Colonic mucosa (tissue), 4 donors: ENCODE measurements at regions not wholly inside any gene's neighbourhood (a gene's known extent, or its start where the extent isn't known, plus 50 kb on each side); places are given as distances from the start of the nearest gene placed in this dataset.
"Not testable (repeated sequence)": the region's sequence is repeated elsewhere in the genome, so short reads cannot be mapped to it uniquely, and the experiment has no call there.

Source experiments
- DNase-seq: peaks from one replicate; pipeline ENCODE4 v3.0.0-alpha.2; 2020
- H3K27ac ChIP-seq: fragments of 200-600 bp; one replicate; pipeline ENCODE4 v1.8.0; 2021
- H3K27me3 ChIP-seq: fragments of 200-600 bp; one replicate; pipeline ENCODE4 v1.8.0; 2021
- H3K36me3 ChIP-seq: fragments of 200-600 bp; one replicate; pipeline ENCODE4 v1.8.0; 2021
- H3K4me1 ChIP-seq: fragments of 200-600 bp; one replicate; pipeline ENCODE4 v1.8.0; 2021; ENCODE audit warnings: mild to moderate bottlenecking
- H3K4me3 ChIP-seq: fragments of 200-600 bp; one replicate; pipeline ENCODE4 v1.8.0; 2021
- H3K9ac ChIP-seq, 2 donors: one replicate each; pipeline ENCODE4 v1.7.0; 2013; ENCODE audit warnings: control low read depth in 2 of 2, low read depth in 2 of 2, low read length in 2 of 2
- H3K9me3 ChIP-seq: fragments of 200-600 bp; one replicate; pipeline ENCODE4 v1.8.0; 2021
- CTCF ChIP-seq: fragments of 200-600 bp; IDR thresholded peaks from one replicate; pipeline ENCODE4 v1.8.0; 2022; ENCODE audit warnings: antibody characterized with exemption, mild to moderate bottlenecking
- intact Hi-C: fragments of 100-400 bp; cut with DNase I; formaldehyde crosslinking; loops from one replicate; pipeline ENCODE4 v1.14.1; 2022
- donor health status: healthy.
- donor health status: DM: no; HTN: no; CAD: no.
- donor health status: DM: no; HTN: no; CAD: no.

- Histone ChIP-seq H3K9me3 (no peaks in the 10 kb centered on the region), H3K27me3 (no peaks in the 10 kb centered on the region), H3K4me1 (no peaks in the 10 kb centered on the region), H3K4me3 (no peak overlapping the region), H3K9ac (no peak overlapping the region), H3K36me3 (no peaks in the 10 kb centered on the region), H3K27ac (no peak overlapping the region)
- no peak for TF ChIP-seq CTCF
- DNase-seq: no peak
- intact Hi-C loops: no loop called here
These were observed 80.3 kb downstream of the SKIDA1 start for GRCh38 chr10:21445163-21445562.

- Histone ChIP-seq H3K9me3 (no peaks in the 10 kb centered on the region), H3K27ac (no peak overlapping the region), H3K27me3 (no peaks in the 10 kb centered on the region), H3K4me1 (no peaks in the 10 kb centered on the region), H3K36me3 (no peaks in the 10 kb centered on the region), H3K9ac (no peak overlapping the region), H3K4me3 (no peak overlapping the region)
- no peak for TF ChIP-seq CTCF
- no peak for DNase-seq
- intact Hi-C loops: no loop called here
These were observed 83.9 kb downstream of the SKIDA1 start for GRCh38 chr10:21441625-21442024.

GRCh38 chr10:21438914-21439313 lies 86.6 kb downstream of the SKIDA1 start:
- DNase-seq, intact Hi-C loops, H3K27ac ChIP-seq, H3K9me3 ChIP-seq, H3K27me3 ChIP-seq, H3K4me1 ChIP-seq, H3K36me3 ChIP-seq, H3K4me3 ChIP-seq, H3K9ac ChIP-seq: not testable (repeated sequence)

GRCh38 chr10:21437770-21438382 lies 87.6 kb downstream of the SKIDA1 start:
- intact Hi-C loops: no loop called here
- no peaks in the 10 kb centered on the region for H3K27me3 ChIP-seq
- H3K9ac ChIP-seq: no peak overlapping the region
- TF ChIP-seq CTCF: no peak
- H3K4me1 ChIP-seq: no peaks in the 10 kb centered on the region
- H3K4me3 ChIP-seq: no peak overlapping the region
- H3K27ac ChIP-seq: no peak overlapping the region
- DNase-seq: no peak
- H3K36me3 ChIP-seq: no peaks in the 10 kb centered on the region
- no peaks in the 10 kb centered on the region for H3K9me3 ChIP-seq

- intact Hi-C loops: no loop called here
- H3K4me3 ChIP-seq: no peak overlapping the region
- no peak for DNase-seq
These were observed 93.2 kb downstream of the SKIDA1 start for GRCh38 chr10:21432266-21432665.

More at GRCh38 chr10:21432266-21432665, 93.2 kb downstream of the SKIDA1 start:
- Histone ChIP-seq H3K27me3 (no peaks in the 10 kb centered on the region), H3K9ac (no peak overlapping the region), H3K36me3 (no peaks in the 10 kb centered on the region), H3K4me1 (no peaks in the 10 kb centered on the region), H3K27ac (no peak overlapping the region), H3K9me3 (no peaks in the 10 kb centered on the region)
- no peak for TF ChIP-seq CTCF
